ENCODE measurements at regions not wholly inside any gene's neighbourhood (a gene's known extent, or its start where the extent isn't known, plus 50 kb on each side); places are given as distances from the start of the nearest gene placed in this dataset.

DNA sequence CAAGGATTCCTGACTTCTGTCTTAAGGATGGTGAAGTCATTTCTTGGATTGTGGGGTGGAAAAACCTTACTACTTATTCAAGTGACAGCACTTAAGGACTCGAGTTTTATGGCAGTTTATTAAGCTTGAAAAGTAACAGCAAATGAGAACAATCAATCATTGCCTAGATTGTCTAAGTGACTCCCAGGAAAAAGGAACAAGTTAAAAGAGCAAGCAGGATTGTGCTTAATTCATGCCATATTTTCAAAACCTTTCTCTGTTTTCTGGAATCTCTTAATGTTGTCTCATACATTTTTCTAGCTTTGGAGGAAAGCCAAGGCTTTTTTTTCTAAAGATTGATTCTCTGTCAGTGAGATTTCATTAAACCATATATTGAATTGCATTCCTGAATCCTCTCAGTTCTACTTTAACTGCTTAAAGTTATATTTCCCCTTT lies 236.2 kb upstream of the HTR2A start (continued):
- TF ChIP-seq, protein P1, sequence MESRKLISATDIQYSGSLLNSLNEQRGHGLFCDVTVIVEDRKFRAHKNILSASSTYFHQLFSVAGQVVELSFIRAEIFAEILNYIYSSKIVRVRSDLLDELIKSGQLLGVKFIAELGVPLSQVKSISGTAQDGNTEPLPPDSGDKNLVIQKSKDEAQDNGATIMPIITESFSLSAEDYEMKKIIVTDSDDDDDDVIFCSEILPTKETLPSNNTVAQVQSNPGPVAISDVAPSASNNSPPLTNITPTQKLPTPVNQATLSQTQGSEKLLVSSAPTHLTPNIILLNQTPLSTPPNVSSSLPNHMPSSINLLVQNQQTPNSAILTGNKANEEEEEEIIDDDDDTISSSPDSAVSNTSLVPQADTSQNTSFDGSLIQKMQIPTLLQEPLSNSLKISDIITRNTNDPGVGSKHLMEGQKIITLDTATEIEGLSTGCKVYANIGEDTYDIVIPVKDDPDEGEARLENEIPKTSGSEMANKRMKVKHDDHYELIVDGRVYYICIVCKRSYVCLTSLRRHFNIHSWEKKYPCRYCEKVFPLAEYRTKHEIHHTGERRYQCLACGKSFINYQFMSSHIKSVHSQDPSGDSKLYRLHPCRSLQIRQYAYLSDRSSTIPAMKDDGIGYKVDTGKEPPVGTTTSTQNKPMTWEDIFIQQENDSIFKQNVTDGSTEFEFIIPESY (IDR thresholded peaks at IDR 0.05) = no peak
- TF ChIP-seq HNF4G (IDR thresholded peaks at IDR 0.05) = no peak

DNA sequence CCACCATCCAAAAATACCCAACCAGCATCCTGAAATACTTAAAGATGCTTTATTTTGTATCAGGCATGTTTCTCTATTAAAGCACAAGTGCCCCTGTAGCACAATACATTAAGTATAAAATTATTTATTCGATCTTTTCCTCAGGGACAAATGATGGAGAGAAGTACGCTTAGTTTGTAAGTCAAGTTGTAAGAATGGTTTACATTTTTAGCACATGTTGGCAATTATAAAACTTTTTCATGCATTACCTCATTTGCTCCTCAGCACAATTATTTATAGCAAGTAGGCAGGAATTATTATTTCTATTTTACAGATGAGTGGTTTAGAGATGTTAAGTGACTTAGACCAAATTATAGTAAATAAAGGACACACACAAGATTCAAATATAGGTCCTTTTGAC lies 232.6 kb upstream of the HTR2A start:
- H3K36me3 ChIP-seq (ENCODE audit: control insufficient read depth in 4 of 4, insufficient read depth in 3 of 4, low read depth in 1 of 4, low read length in 3 of 4) = no peaks in the 10 kb centered on the region
- TF ChIP-seq, protein P2, sequence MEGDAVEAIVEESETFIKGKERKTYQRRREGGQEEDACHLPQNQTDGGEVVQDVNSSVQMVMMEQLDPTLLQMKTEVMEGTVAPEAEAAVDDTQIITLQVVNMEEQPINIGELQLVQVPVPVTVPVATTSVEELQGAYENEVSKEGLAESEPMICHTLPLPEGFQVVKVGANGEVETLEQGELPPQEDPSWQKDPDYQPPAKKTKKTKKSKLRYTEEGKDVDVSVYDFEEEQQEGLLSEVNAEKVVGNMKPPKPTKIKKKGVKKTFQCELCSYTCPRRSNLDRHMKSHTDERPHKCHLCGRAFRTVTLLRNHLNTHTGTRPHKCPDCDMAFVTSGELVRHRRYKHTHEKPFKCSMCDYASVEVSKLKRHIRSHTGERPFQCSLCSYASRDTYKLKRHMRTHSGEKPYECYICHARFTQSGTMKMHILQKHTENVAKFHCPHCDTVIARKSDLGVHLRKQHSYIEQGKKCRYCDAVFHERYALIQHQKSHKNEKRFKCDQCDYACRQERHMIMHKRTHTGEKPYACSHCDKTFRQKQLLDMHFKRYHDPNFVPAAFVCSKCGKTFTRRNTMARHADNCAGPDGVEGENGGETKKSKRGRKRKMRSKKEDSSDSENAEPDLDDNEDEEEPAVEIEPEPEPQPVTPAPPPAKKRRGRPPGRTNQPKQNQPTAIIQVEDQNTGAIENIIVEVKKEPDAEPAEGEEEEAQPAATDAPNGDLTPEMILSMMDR (IDR thresholded peaks at IDR 0.05; ENCODE audit: low read depth, low read length, missing input control) = no peak
- TF ChIP-seq JUND (IDR thresholded peaks at IDR 0.05) (no peak), NR2F2 (IDR thresholded peaks at IDR 0.05) (no peak), RXRA (IDR thresholded peaks at IDR 0.05) (no peak), YY1 (IDR thresholded peaks at IDR 0.05) (no peak), FOXA1 (IDR thresholded peaks at IDR 0.05) (no peak), HNF4G (IDR thresholded peaks at IDR 0.05) (no peak), TAF1 (conservative IDR thresholded peaks at IDR 0.05) (no peak), EGR1 (IDR thresholded peaks at IDR 0.05; ENCODE audit: low read depth in 2 of 2) (no peak), GABPA (IDR thresholded peaks at IDR 0.05 in 1 of 2, conservative IDR thresholded peaks at IDR 0.05 in 1 of 2) (no peak), SP1 (IDR thresholded peaks at IDR 0.05) (no peak), RAD21 (IDR thresholded peaks at IDR 0.05) (no peak), FOXA2 (IDR thresholded peaks at IDR 0.05) (no peak), HNF4A (conservative IDR thresholded peaks at IDR 0.05) (no peak)
- TF ChIP-seq, protein P3, sequence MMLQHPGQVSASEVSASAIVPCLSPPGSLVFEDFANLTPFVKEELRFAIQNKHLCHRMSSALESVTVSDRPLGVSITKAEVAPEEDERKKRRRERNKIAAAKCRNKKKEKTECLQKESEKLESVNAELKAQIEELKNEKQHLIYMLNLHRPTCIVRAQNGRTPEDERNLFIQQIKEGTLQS (IDR thresholded peaks at IDR 0.05) = no peak
- TF ChIP-seq, protein P1 (IDR thresholded peaks at IDR 0.05) = no peak
- TF ChIP-seq, protein P4, sequence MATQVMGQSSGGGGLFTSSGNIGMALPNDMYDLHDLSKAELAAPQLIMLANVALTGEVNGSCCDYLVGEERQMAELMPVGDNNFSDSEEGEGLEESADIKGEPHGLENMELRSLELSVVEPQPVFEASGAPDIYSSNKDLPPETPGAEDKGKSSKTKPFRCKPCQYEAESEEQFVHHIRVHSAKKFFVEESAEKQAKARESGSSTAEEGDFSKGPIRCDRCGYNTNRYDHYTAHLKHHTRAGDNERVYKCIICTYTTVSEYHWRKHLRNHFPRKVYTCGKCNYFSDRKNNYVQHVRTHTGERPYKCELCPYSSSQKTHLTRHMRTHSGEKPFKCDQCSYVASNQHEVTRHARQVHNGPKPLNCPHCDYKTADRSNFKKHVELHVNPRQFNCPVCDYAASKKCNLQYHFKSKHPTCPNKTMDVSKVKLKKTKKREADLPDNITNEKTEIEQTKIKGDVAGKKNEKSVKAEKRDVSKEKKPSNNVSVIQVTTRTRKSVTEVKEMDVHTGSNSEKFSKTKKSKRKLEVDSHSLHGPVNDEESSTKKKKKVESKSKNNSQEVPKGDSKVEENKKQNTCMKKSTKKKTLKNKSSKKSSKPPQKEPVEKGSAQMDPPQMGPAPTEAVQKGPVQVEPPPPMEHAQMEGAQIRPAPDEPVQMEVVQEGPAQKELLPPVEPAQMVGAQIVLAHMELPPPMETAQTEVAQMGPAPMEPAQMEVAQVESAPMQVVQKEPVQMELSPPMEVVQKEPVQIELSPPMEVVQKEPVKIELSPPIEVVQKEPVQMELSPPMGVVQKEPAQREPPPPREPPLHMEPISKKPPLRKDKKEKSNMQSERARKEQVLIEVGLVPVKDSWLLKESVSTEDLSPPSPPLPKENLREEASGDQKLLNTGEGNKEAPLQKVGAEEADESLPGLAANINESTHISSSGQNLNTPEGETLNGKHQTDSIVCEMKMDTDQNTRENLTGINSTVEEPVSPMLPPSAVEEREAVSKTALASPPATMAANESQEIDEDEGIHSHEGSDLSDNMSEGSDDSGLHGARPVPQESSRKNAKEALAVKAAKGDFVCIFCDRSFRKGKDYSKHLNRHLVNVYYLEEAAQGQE (IDR thresholded peaks at IDR 0.05) = no peak
- TF ChIP-seq, protein P5, sequence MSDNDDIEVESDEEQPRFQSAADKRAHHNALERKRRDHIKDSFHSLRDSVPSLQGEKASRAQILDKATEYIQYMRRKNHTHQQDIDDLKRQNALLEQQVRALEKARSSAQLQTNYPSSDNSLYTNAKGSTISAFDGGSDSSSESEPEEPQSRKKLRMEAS (IDR thresholded peaks at IDR 0.05) = no peak
- no peak overlapping the region for H3K27ac ChIP-seq (ENCODE audit: low read depth in 1 of 2, low read length in 2 of 2)
- H3K9me3 ChIP-seq (ENCODE audit: control insufficient read depth in 4 of 4, low read length in 3 of 4) = no peaks in the 10 kb centered on the region
- no peak for DNase-seq (ENCODE audit: low spot score)
- no peak overlapping the region for H3K9ac ChIP-seq (ENCODE audit: low read depth in 1 of 2, low read length in 2 of 2)
- no peak overlapping the region for H3K4me3 ChIP-seq (ENCODE audit: low read depth in 1 of 3, low read length in 3 of 3)
- WGBS = 82% methylated on average over 2 of the region's 2 CpGs
- no peaks in the 10 kb centered on the region for H3K27me3 ChIP-seq (ENCODE audit: control insufficient read depth in 4 of 4, insufficient read depth in 4 of 4, low read length in 3 of 4)
- peaks cover 0 to 4% (median under 1%) of the 10 kb centered on the region in 4 donors for H3K4me1 ChIP-seq (ENCODE audit: control insufficient read depth in 4 of 4, insufficient read depth in 4 of 4, low read length in 3 of 4)
